ENCODE measurements at regions not wholly inside any gene's neighbourhood (a gene's known extent, or its start where the extent isn't known, plus 50 kb on each side); places are given as distances from the start of the nearest gene placed in this dataset.

- TF ChIP-seq CTCF (conservative IDR thresholded peaks at IDR 0.05; ENCODE audit: low read depth, low read length) (no peak), RFX5 (IDR thresholded peaks at IDR 0.05; ENCODE audit: low read depth, low read length) (no peak), POLR2A (IDR thresholded peaks at IDR 0.05; ENCODE audit: low read depth, low read length) (no peak)
These were observed 68.7 kb downstream of the DHRS2 start for GRCh38 chr14:23704890-23705289.

Measured in IMR-90 (cell line).